Omental fat pad (tissue), 3 donors: ENCODE measurements at regions not wholly inside any gene's neighbourhood (a gene's known extent, or its start where the extent isn't known, plus 50 kb on each side); places are given as distances from the start of the nearest gene placed in this dataset.

Experiments
- ATAC-seq: fragments of 150-250 bp; one replicate; pipeline ENCODE4 v1.9.1; 2016; ENCODE audit warnings: mild to moderate bottlenecking, moderate library complexity; ENCODE audit not compliant: low FRiP score
- DNase-seq: peaks from one replicate; pipeline ENCODE4 v3.0.0-alpha.2; 2019; ENCODE audit warnings: low spot score
- TF ChIP-seq, protein P1 (sequence below), 3 donors: fragments of 450-650 bp; IDR thresholded peaks; one replicate each; pipeline ENCODE4 v1.5.1; 2016 to 2017; ENCODE audit warnings: antibody characterized with exemption in 3 of 3, mild to moderate bottlenecking in 3 of 3, moderate library complexity in 2 of 3

DNA sequence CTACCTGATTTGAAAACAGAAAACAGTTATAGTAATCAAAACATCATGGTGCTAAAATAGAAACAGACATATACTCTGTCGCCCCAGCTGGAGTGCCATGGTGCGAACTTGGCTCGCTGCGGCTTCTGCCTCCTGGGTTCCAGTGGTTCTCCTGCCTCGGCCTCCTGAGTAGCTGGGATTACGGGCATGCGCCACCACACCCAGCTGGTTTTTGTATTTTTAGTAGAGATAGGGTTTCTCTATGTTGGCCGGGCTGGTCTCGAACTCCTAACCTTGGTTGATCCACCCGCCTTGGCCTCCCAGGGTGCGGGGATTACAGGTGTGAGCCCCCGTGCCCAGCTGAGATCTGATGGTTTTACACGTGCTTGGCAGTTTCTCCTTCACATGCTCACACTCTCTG, 495.9 kb downstream of the ANXA1 start:
- TF ChIP-seq, protein P1, sequence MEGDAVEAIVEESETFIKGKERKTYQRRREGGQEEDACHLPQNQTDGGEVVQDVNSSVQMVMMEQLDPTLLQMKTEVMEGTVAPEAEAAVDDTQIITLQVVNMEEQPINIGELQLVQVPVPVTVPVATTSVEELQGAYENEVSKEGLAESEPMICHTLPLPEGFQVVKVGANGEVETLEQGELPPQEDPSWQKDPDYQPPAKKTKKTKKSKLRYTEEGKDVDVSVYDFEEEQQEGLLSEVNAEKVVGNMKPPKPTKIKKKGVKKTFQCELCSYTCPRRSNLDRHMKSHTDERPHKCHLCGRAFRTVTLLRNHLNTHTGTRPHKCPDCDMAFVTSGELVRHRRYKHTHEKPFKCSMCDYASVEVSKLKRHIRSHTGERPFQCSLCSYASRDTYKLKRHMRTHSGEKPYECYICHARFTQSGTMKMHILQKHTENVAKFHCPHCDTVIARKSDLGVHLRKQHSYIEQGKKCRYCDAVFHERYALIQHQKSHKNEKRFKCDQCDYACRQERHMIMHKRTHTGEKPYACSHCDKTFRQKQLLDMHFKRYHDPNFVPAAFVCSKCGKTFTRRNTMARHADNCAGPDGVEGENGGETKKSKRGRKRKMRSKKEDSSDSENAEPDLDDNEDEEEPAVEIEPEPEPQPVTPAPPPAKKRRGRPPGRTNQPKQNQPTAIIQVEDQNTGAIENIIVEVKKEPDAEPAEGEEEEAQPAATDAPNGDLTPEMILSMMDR (IDR thresholded peaks at IDR 0.05) = no peak
- ATAC-seq = no peak
- no peak for DNase-seq

DNA sequence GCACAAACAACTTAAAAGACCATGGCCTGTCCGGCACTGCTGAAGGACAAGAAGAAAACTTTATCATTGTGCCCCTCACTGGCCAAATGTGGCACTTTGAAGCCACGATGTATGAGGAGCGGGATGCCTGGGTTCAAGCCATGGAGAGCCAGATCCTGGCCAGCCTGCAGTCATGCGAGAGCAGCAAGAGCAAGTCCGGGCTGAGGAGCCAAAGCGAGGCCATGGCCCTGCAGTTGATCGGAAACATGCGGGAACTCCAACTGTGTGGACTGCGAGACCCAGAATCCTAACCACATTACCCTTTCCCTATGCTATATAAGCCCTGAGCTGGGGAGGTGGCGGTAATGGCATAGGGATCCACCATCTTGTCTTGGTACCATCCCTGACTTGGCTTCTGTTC, 497.9 kb downstream of the ANXA1 start:
- ATAC-seq = no peak
- TF ChIP-seq, protein P1 (IDR thresholded peaks at IDR 0.05) = no peak
- no peak for DNase-seq

DNA sequence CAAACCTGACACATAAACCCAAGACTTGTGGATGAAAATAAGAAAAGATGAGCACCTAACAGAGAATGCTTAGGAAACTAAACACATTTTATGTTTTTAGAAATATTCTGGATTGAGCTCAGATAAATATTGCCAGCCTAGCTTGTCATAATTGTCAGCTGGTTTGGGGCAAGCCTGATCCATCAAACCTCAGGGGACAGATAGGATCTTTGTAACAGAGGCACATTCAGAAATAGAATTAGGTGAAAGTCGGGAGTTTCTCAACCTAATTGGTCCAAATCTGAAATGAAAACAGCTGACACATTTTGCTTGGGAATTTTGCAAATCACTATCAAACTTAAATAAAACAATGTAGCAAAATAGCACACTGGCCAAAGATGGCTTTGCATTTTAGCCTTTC, 503.7 kb downstream of the ANXA1 start:
- DNase-seq (no peak), ATAC-seq (no peak)
- TF ChIP-seq, protein P1 (IDR thresholded peaks at IDR 0.05) = no peak

- ATAC-seq = no peak
- TF ChIP-seq, protein P1 (IDR thresholded peaks at IDR 0.05) = no peak
- DNase-seq = no peak
Measured at GRCh38 chr9:73655831-73656230, 504.2 kb downstream of the ANXA1 start.

GRCh38 chr9:73665253-73665652, 513.6 kb downstream of the ANXA1 start:
- DNase-seq (no peak), ATAC-seq (no peak)
- TF ChIP-seq, protein P1 (IDR thresholded peaks at IDR 0.05) = no peak

- no peak for ATAC-seq
- no peak for DNase-seq
- TF ChIP-seq, protein P1 (IDR thresholded peaks at IDR 0.05) = no peak
Measured at GRCh38 chr9:73667749-73668148, 516.1 kb downstream of the ANXA1 start.

DNA sequence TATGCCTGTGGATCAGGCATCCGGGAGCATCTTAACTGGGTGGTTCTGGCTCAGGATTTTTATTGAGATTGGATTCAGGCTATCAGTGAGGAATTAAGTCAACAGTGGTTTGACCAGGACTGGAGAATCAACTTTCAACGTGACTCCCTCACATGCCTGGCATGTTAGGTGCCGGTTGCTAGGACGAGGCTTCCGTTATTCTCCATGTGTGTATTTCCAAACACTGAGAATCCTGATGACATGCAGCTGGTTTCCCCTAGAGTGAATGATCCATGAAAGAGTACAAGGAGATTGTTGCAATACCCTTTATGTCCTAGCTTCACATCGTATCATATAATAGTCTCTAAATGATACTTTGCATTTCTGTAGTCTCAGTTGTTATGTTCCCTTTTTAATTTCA, 529.2 kb downstream of the ANXA1 start:
- ATAC-seq (no peak), DNase-seq (no peak)
- TF ChIP-seq, protein P1 (IDR thresholded peaks at IDR 0.05) = no peak
